ENCODE measurements at regions not wholly inside any gene's neighbourhood (a gene's known extent, or its start where the extent isn't known, plus 50 kb on each side); places are given as distances from the start of the nearest gene placed in this dataset.

GRCh38 chr1:87615491-87615890 is 286.8 kb downstream of the LMO4 start:
- DNase-seq (ENCODE audit: low read depth) = no peak

- DNase-seq (ENCODE audit: low read depth) = no peak
Measured at GRCh38 chr1:87615901-87616300, 287.2 kb downstream of the LMO4 start.

GRCh38 chr1:87620807-87621206 is 292.1 kb downstream of the LMO4 start:
- DNase-seq (ENCODE audit: low read depth) = no peak

- no peak for DNase-seq (ENCODE audit: low read depth)
Measured at GRCh38 chr1:87629673-87630072, 301.0 kb downstream of the LMO4 start.

- DNase-seq (ENCODE audit: low read depth) = no peak
Measured at GRCh38 chr1:87632232-87632631, 303.6 kb downstream of the LMO4 start.

GRCh38 chr1:87636198-87636892 is 307.7 kb downstream of the LMO4 start:
- DNase-seq (ENCODE audit: low read depth) = no peak

- DNase-seq (ENCODE audit: low read depth) = no peak
Measured at GRCh38 chr1:87638636-87639035, 310.0 kb downstream of the LMO4 start.

GRCh38 chr1:87641996-87642395 is 313.3 kb downstream of the LMO4 start:
- no peak for DNase-seq (ENCODE audit: low read depth)

GRCh38 chr1:87642581-87643221 is 314.0 kb downstream of the LMO4 start:
- DNase-seq (ENCODE audit: low read depth) = no peak

- no peak for DNase-seq (ENCODE audit: low read depth)
Measured at GRCh38 chr1:87644033-87644578, 315.4 kb downstream of the LMO4 start.

GRCh38 chr1:87644579-87645190 is 316.0 kb downstream of the LMO4 start:
- no peak for DNase-seq (ENCODE audit: low read depth)

GRCh38 chr1:87647430-87648177 is 318.9 kb downstream of the LMO4 start:
- no peak for DNase-seq (ENCODE audit: low read depth)

- no peak for DNase-seq (ENCODE audit: low read depth)
Measured at GRCh38 chr1:87648323-87649119, 319.8 kb downstream of the LMO4 start.

GRCh38 chr1:87650306-87650705 is 321.6 kb downstream of the LMO4 start:
- no peak for DNase-seq (ENCODE audit: low read depth)

GRCh38 chr1:87652176-87652575 is 323.5 kb downstream of the LMO4 start:
- DNase-seq (ENCODE audit: low read depth) = no peak

- no peak for DNase-seq (ENCODE audit: low read depth)
Measured at GRCh38 chr1:87665151-87665550, 336.5 kb downstream of the LMO4 start.

GRCh38 chr1:87666681-87667080 is 338.0 kb downstream of the LMO4 start:
- DNase-seq (ENCODE audit: low read depth) = no peak

- DNase-seq (ENCODE audit: low read depth) = no peak
Measured at GRCh38 chr1:87669674-87670073, 341.0 kb downstream of the LMO4 start.

- DNase-seq (ENCODE audit: low read depth) = no peak
Measured at GRCh38 chr1:87673309-87673708, 344.6 kb downstream of the LMO4 start.

- no peak for DNase-seq (ENCODE audit: low read depth)
Measured at GRCh38 chr1:87673748-87674147, 345.1 kb downstream of the LMO4 start.

- no peak for DNase-seq (ENCODE audit: low read depth)
Measured at GRCh38 chr1:87674791-87675190, 346.1 kb downstream of the LMO4 start.

- DNase-seq (ENCODE audit: low read depth) = no peak
Measured at GRCh38 chr1:87678266-87678665, 349.6 kb downstream of the LMO4 start.

Data from activated T-helper 1 cell treated with Interleukin-2 at 50 U/mL for 16 hours (primary cell).